OCI-LY3 (cell line): ENCODE measurements at regions not wholly inside any gene's neighbourhood (a gene's known extent, or its start where the extent isn't known, plus 50 kb on each side); places are given as distances from the start of the nearest gene placed in this dataset.

Experiments used
- H2AFZ ChIP-seq: fragments of 200-600, 300-600 bp; shearing (Covaris generic); 2 replicates; pipeline ENCODE4 v1.6.0; 2014; ENCODE audit warnings: antibody characterized with exemption, low read depth, low read length
- H3K27ac ChIP-seq: fragments of 200-600, 300-600 bp; sonication (generic); 2 replicates; pipeline ENCODE4 v1.5.1; 2014; ENCODE audit warnings: mild to moderate bottlenecking, low read length, moderate library complexity, mixed read lengths
- H3K27me3 ChIP-seq: fragments of 200-600, 300-600 bp; sonication (generic); 2 replicates; pipeline ENCODE4 v1.6.1; 2014; ENCODE audit warnings: low read depth, low read length, mixed read lengths
- H3K36me3 ChIP-seq: fragments of 200-600, 300-600 bp; sonication (generic); replicated peaks from 2 replicates; pipeline ENCODE3; 2014; ENCODE audit warnings: low read depth, low read length, mixed read lengths
- H3K4me1 ChIP-seq: fragments of 300-600, 200-600 bp; sonication (generic); 2 replicates; pipeline ENCODE4 v1.6.1; 2014; ENCODE audit warnings: low read length, mixed read lengths
- H3K4me2 ChIP-seq: fragments of 200-600, 300-600 bp; sonication (generic); 2 replicates; pipeline ENCODE4 v1.6.1; 2014; ENCODE audit warnings: low read length, mixed read lengths
- H3K4me3 ChIP-seq: fragments of 300-600, 200-600 bp; sonication (generic); 2 replicates; pipeline ENCODE4 v1.5.1; 2014; ENCODE audit warnings: antibody characterized with exemption, mild to moderate bottlenecking, low read length, moderate library complexity
- H3K79me2 ChIP-seq: fragments of 300-600, 200-600 bp; shearing (Covaris generic); 2 replicates; pipeline ENCODE4 v1.6.1; 2014; ENCODE audit warnings: mild to moderate bottlenecking, low read length, mixed read lengths
- H3K9ac ChIP-seq: fragments of 300-600, 200-600 bp; shearing (Covaris generic); 2 replicates; pipeline ENCODE4 v1.6.0; 2014; ENCODE audit warnings: mild to moderate bottlenecking, low read length, moderate library complexity
- H3K9me3 ChIP-seq: fragments of 200-600, 300-600 bp; shearing (Covaris generic); 2 replicates; pipeline ENCODE4 v1.6.1; 2014; ENCODE audit warnings: low read length, mixed read lengths; ENCODE audit not compliant: insufficient read depth
- H4K20me1 ChIP-seq: fragments of 200-600, 300-600 bp; sonication (generic); 2 replicates; pipeline ENCODE4 v1.6.1; 2016; ENCODE audit warnings: low read length, mixed read lengths; ENCODE audit not compliant: insufficient read depth
- CTCF ChIP-seq: fragments of 200-600, 300-600 bp; sonication (generic); IDR thresholded peaks from 2 replicates; pipeline ENCODE4 v1.5.1; 2014; ENCODE audit warnings: antibody characterized with exemption, low read length, low read depth
- EZH2phosphoT487 ChIP-seq: fragments of 200-600 bp; shearing (Covaris generic); IDR thresholded peaks from 2 replicates; pipeline ENCODE4 v1.6.1; 2018; ENCODE audit warnings: antibody characterized with exemption, mixed run types, low read depth

DNA sequence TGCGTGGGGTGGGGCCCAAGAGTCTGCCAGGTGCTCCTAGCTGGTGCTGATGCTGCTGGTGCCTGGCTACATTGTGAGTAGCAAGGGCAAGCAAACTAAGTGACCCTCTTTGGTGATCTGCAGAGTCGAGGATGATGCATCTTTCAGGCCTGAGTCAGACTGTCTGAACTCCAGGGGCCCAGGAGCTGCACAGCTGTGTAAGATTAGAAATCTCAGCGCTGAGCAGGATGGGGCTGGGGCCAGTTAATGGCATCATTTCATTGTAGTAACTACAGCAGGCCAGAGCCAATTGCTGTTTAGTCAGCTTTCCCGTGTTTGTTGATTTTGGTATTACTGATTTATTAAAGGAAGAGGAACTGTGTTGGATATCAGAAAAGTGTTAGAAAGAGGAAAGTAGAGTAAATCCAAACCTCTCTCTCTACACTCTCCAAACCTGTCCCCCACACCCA, 365.2 kb downstream of the PAX1 start:
- no peak overlapping the region for H3K27ac ChIP-seq
- H3K4me1 ChIP-seq, result no peaks in the 10 kb centered on the region
- no peaks in the 10 kb centered on the region for H3K27me3 ChIP-seq
- no peaks in the 10 kb centered on the region for H4K20me1 ChIP-seq
- H3K9me3 ChIP-seq, result no peaks in the 10 kb centered on the region
- H3K79me2 ChIP-seq, result no peaks in the 10 kb centered on the region
- H2AFZ ChIP-seq, result no peak overlapping the region
- no peak for TF ChIP-seq CTCF
- TF ChIP-seq EZH2phosphoT487, result no peak
- H3K4me2 ChIP-seq, result no peak overlapping the region
- H3K36me3 ChIP-seq, result no peaks in the 10 kb centered on the region
- no peak overlapping the region for H3K9ac ChIP-seq
- H3K4me3 ChIP-seq, result no peak overlapping the region

DNA sequence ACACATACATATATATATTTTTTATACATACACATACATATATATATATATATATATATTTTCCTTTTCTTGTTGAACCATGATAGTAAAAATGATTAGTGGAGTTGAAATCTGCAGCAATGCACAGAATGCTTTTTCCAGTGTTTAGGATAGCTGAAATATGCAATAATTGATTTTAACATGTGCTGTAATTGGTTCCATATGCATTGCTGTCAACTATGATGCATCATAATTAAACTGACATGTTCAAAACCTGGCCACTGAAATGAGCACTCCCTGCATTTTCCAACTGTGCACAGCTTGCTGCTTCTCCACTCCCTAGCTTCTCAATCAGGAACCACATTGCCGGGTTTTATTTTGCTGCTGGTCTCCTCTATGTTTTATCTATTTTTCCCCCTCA, 358.3 kb downstream of the PAX1 start:
- H3K9me3 ChIP-seq, result no peaks in the 10 kb centered on the region
- H4K20me1 ChIP-seq, result no peaks in the 10 kb centered on the region; the same call in 1 of the 2 replicates
- H3K4me1 ChIP-seq, result no peaks in the 10 kb centered on the region
- H3K27ac ChIP-seq, result no peak overlapping the region
- no peak overlapping the region for H3K4me3 ChIP-seq
- TF ChIP-seq CTCF (no peak), EZH2phosphoT487 (no peak)
- no peaks in the 10 kb centered on the region for H3K79me2 ChIP-seq
- H3K27me3 ChIP-seq, result no peaks in the 10 kb centered on the region
- H3K36me3 ChIP-seq, result no peaks in the 10 kb centered on the region
- no peak overlapping the region for H3K9ac ChIP-seq
- no peak overlapping the region for H3K4me2 ChIP-seq
- no peak overlapping the region for H2AFZ ChIP-seq

DNA sequence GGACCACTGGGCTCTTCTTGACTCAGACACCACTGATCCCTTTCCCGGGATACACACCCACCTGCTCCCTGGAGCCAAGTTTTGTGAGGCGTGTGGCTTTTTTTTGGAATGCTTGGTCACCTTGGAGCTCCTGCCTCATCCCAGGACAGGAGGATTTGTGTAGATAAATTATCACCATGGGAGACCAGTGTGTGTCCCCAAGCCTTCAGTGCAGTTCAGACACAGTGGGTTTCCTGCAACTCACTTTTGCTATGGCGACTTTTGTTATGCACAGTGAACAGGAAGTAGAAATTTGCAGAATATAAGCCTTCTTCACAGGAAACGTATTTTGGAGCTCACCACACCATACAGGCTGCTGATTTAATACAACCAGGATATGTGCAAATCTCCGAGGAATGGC, 357.4 kb downstream of the PAX1 start:
- no peaks in the 10 kb centered on the region for H3K9me3 ChIP-seq
- no peak overlapping the region for H2AFZ ChIP-seq
- no peak for TF ChIP-seq CTCF
- no peak for TF ChIP-seq EZH2phosphoT487
- H3K79me2 ChIP-seq, result no peaks in the 10 kb centered on the region
- no peak overlapping the region for H3K9ac ChIP-seq
- H3K4me3 ChIP-seq, result no peak overlapping the region
- no peaks in the 10 kb centered on the region for H3K4me1 ChIP-seq
- H3K27ac ChIP-seq, result no peak overlapping the region
- H3K36me3 ChIP-seq, result no peaks in the 10 kb centered on the region
- H3K27me3 ChIP-seq, result no peaks in the 10 kb centered on the region
- H3K4me2 ChIP-seq, result no peak overlapping the region
- no peaks in the 10 kb centered on the region; the same call in 1 of the 2 replicates for H4K20me1 ChIP-seq

- no peak for TF ChIP-seq CTCF
- no peak for TF ChIP-seq EZH2phosphoT487
- H3K27me3 ChIP-seq, result no peaks in the 10 kb centered on the region
- H3K4me2 ChIP-seq, result no peak overlapping the region
- no peak overlapping the region for H3K4me3 ChIP-seq
- no peak overlapping the region for H2AFZ ChIP-seq
- H3K4me1 ChIP-seq, result no peaks in the 10 kb centered on the region
- no peak overlapping the region for H3K9ac ChIP-seq
- no peaks in the 10 kb centered on the region; the same call in 1 of the 2 replicates for H4K20me1 ChIP-seq
- no peaks in the 10 kb centered on the region for H3K79me2 ChIP-seq
- no peaks in the 10 kb centered on the region for H3K9me3 ChIP-seq
- H3K36me3 ChIP-seq, result no peaks in the 10 kb centered on the region
- H3K27ac ChIP-seq, result no peak overlapping the region
Observed at GRCh38 chr20:22060610-22061009, 355.1 kb downstream of the PAX1 start.
